Thoracic aorta (tissue), 2 donors: ENCODE measurements at regions not wholly inside any gene's neighbourhood (a gene's known extent, or its start where the extent isn't known, plus 50 kb on each side); places are given as distances from the start of the nearest gene placed in this dataset.

Experiments
- ATAC-seq: fragments of 150-250 bp; one replicate; pipeline ENCODE4 v1.8.0; 2017; ENCODE audit warnings: low read depth; ENCODE audit not compliant: insufficient number of reproducible peaks, low FRiP score
- DNase-seq: peaks from one replicate; pipeline ENCODE4 v3.0.0-alpha.2; 2020; ENCODE audit warnings: low spot score
- H3K27ac ChIP-seq, 2 donors: fragments of 200-600 bp; sonication (generic); 1 replicate in 1 of 2; 2 replicates in 1 of 2; pipeline ENCODE4 v1.5.1; 2016; ENCODE audit warnings: mild to moderate bottlenecking in 2 of 2, moderate library complexity in 2 of 2
- H3K27me3 ChIP-seq: fragments of 200-600 bp; sonication (generic); replicated peaks from 2 replicates; pipeline ENCODE4 v1.6.0; 2016; ENCODE audit warnings: mild to moderate bottlenecking; ENCODE audit not compliant: insufficient read depth
- H3K36me3 ChIP-seq: fragments of 200-600 bp; sonication (generic); one replicate; pipeline ENCODE4 v1.5.1; 2016
- H3K4me1 ChIP-seq, 2 donors: fragments of 200-600 bp; sonication (generic); 1 replicate in 1 of 2; 2 replicates in 1 of 2; pipeline versions ENCODE4 v1.5.1 to v1.6.0; 2016; ENCODE audit warnings: low read depth in 2 of 2, mild to moderate bottlenecking in 1 of 2; ENCODE audit not compliant: control insufficient read depth in 1 of 2
- H3K4me3 ChIP-seq: fragments of 200-600 bp; sonication (generic); 2 replicates; pipeline ENCODE4 v1.5.1; 2016; ENCODE audit warnings: mild to moderate bottlenecking
- H3K9me3 ChIP-seq: fragments of 200-600 bp; sonication (generic); 2 replicates; pipeline ENCODE4 v1.5.1; 2016
- TF ChIP-seq, protein P1 (sequence below): fragments of 200-600 bp; sonication (generic); IDR thresholded peaks from one replicate; pipeline ENCODE4 v1.5.1; 2019; ENCODE audit warnings: antibody characterized with exemption

DNA sequence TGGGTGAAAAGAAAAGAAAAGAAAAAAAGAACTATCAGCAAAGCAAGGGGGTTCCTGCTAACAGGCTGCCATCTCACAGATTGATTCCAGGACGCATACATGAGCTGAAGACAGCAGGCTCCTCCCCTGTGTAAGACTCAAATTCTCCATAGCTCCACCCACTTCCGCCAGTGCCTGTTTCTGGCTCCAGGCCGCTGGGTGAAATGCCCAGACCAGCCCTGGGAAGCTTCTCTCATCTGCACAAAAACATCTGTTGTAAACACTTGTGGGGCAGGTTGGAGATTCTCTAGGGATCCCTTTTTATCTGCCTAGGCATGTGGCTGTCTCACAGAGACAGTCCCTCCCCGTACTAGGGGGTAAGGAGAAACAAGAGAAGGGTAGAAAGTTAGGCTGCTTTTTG, 1054.4 kb upstream of the SPRY2 start:
- TF ChIP-seq, protein P1, sequence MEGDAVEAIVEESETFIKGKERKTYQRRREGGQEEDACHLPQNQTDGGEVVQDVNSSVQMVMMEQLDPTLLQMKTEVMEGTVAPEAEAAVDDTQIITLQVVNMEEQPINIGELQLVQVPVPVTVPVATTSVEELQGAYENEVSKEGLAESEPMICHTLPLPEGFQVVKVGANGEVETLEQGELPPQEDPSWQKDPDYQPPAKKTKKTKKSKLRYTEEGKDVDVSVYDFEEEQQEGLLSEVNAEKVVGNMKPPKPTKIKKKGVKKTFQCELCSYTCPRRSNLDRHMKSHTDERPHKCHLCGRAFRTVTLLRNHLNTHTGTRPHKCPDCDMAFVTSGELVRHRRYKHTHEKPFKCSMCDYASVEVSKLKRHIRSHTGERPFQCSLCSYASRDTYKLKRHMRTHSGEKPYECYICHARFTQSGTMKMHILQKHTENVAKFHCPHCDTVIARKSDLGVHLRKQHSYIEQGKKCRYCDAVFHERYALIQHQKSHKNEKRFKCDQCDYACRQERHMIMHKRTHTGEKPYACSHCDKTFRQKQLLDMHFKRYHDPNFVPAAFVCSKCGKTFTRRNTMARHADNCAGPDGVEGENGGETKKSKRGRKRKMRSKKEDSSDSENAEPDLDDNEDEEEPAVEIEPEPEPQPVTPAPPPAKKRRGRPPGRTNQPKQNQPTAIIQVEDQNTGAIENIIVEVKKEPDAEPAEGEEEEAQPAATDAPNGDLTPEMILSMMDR: no peak
- ATAC-seq (no peak), DNase-seq (no peak)
- no peaks in the 10 kb centered on the region for H3K36me3 ChIP-seq
- no peak overlapping the region for H3K4me3 ChIP-seq
- H3K27ac ChIP-seq: no peak overlapping the region
- no peaks in the 10 kb centered on the region for H3K4me1 ChIP-seq
- H3K27me3 ChIP-seq: no peaks in the 10 kb centered on the region
- no peaks in the 10 kb centered on the region for H3K9me3 ChIP-seq

GRCh38 chr13:81394640-81395039, 1053.7 kb upstream of the SPRY2 start:
- no peak overlapping the region for H3K4me3 ChIP-seq
- ATAC-seq (no peak), DNase-seq (no peak)
- H3K27ac ChIP-seq: no peak overlapping the region
- H3K4me1 ChIP-seq: no peaks in the 10 kb centered on the region
- TF ChIP-seq, protein P1: no peak
- H3K27me3 ChIP-seq: no peaks in the 10 kb centered on the region
- no peaks in the 10 kb centered on the region for H3K9me3 ChIP-seq
- H3K36me3 ChIP-seq: no peaks in the 10 kb centered on the region

GRCh38 chr13:81393721-81394120, 1052.8 kb upstream of the SPRY2 start:
- Histone ChIP-seq H3K36me3 (no peaks in the 10 kb centered on the region), H3K4me3 (no peak overlapping the region), H3K27me3 (no peaks in the 10 kb centered on the region), H3K4me1 (no peaks in the 10 kb centered on the region), H3K9me3 (no peaks in the 10 kb centered on the region), H3K27ac (no peak overlapping the region)
- DNase-seq (no peak), ATAC-seq (no peak)
- TF ChIP-seq, protein P1: no peak

DNA sequence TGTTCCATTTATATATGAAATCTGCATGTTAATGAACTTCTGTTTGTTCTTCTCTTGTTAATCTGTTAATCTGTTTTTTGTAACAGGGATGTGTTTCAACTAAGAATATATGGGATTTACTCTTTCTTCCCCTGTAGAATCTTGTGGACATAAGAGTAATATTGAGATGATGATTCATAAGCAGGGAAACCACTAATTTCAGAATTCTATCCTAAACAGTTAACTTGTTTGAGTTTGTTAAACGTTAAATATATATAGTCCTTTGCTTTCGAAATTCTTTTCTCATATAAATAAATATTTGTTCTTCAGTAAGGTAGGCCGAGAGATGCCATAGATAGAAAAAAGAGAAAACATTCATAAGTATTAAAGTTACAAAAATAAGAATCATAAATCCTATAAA, 1052.2 kb upstream of the SPRY2 start:
- Histone ChIP-seq H3K4me1 (no peaks in the 10 kb centered on the region), H3K9me3 (no peaks in the 10 kb centered on the region), H3K27me3 (no peaks in the 10 kb centered on the region), H3K4me3 (no peak overlapping the region), H3K27ac (no peak overlapping the region), H3K36me3 (no peaks in the 10 kb centered on the region)
- DNase-seq (no peak), ATAC-seq (no peak)
- TF ChIP-seq, protein P1: no peak

- Histone ChIP-seq H3K9me3 (no peaks in the 10 kb centered on the region), H3K27ac (no peak overlapping the region), H3K27me3 (no peaks in the 10 kb centered on the region), H3K4me1 (no peaks in the 10 kb centered on the region), H3K36me3 (no peaks in the 10 kb centered on the region), H3K4me3 (no peak overlapping the region)
- DNase-seq (no peak), ATAC-seq (no peak)
- TF ChIP-seq, protein P1: no peak
These were observed 1047.5 kb upstream of the SPRY2 start for GRCh38 chr13:81388400-81388799.
